ENCODE measurements at regions not wholly inside any gene's neighbourhood (a gene's known extent, or its start where the extent isn't known, plus 50 kb on each side); places are given as distances from the start of the nearest gene placed in this dataset.

DNA sequence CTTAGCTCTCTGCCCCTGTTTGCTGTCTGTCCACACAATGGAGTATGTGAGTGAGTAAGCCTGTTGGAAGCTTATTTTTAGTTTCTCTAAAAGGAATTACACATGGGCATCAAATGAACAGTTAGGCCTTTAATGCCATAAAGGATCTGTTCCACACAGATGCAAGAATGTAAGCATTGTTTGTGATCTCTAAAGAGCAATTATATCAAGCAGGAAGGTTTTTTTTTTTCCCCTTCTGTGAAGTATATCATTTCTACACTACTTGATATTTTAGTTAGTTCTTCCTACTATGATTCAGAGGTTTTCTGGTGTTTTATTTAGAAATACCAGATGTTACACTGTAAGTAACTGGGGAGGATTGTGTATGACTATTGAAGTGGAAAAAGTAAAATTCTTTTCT lies 627.5 kb downstream of the COL12A1 start:
- FAIRE-seq: no peak
- no peak for DNase-seq (ENCODE audit: low spot score)
- no TSS peak for BruUV-seq (replicated peaks)
- POLR2A ChIA-PET: no interaction called here
- no peaks in the 10 kb centered on the region for H4K20me1 ChIP-seq (ENCODE audit: insufficient read depth, low read length)
- H3K4me3 ChIP-seq (replicated peaks in 1 of 3; ENCODE audit: insufficient read depth in 1 of 3, low read depth in 2 of 3, low read length in 3 of 3): no peak overlapping the region
- CTCF ChIA-PET (ENCODE audit: low intra/inter-chr PET ratio, low total read pairs): no interaction called here
- no peaks in the 10 kb centered on the region for H3K4me1 ChIP-seq (ENCODE audit: insufficient read depth, low read length)
- TF ChIP-seq CC2D1A (CRISPR knock-in tag; IDR thresholded peaks at IDR 0.05): no peak
- TF ChIP-seq ZNF570 (CRISPR knock-in tag; IDR thresholded peaks at IDR 0.05; ENCODE audit: borderline replicate concordance): no peak
- H3K9me3 ChIP-seq (ENCODE audit: low read length): no peaks in the 10 kb centered on the region
- H3K4me2 ChIP-seq (ENCODE audit: low read depth, low read length): no peak overlapping the region
- in situ Hi-C loops (cut with HindIII; ENCODE audit: extremely low pct_ligation_motif_present, low pct_unique_long_range_greater_than_20kb): loop anchor here (25.0 kb wide), 1 partner anchor 634 kb away; the partner anchor contains the start of gene COL12A1
- no peaks in the 10 kb centered on the region for H3K36me3 ChIP-seq (replicated peaks in 1 of 2; ENCODE audit: control insufficient read depth in 1 of 2, insufficient read depth in 2 of 2, low read length in 2 of 2)
- intact Hi-C loops (cut with micrococcal nuclease; ENCODE audit: unreplicated experiment): loop anchor here (10.0 kb wide), 1 partner anchor 64 kb away; no protein-coding TSS in a partner anchor
- no peak overlapping the region for H3K27ac ChIP-seq (ENCODE audit: extremely low read length, insufficient read depth, low read length)
- H2AFZ ChIP-seq (ENCODE audit: low read length): no peak overlapping the region
- H3K79me2 ChIP-seq (ENCODE audit: insufficient read depth, low read length): no peaks in the 10 kb centered on the region
- no peak for ATAC-seq
- no peak overlapping the region for H3K9ac ChIP-seq (ENCODE audit: insufficient read depth, low read depth, low read length)
- H3K27me3 ChIP-seq (ENCODE audit: control insufficient read depth in 1 of 2, insufficient read depth in 2 of 2, low read length in 2 of 2): no peaks in the 10 kb centered on the region

DNA sequence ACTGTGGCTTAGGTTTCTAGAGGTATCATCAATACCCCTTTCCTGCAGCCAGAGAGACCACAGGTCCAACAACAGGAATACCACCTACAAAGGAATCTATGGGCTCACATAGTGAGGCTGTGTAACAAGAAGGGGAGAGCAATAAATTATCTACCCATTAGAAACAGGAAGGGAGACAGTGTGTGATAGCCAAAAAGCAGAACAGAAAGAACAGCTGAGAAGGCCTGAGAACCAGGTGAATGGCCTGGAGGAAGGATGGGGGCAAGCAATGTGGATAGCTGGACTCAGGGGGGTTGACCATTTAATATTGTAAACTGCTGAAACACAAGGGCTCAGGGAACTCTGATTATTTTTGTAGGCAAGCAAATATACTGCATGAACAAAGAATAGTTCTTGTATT lies 628.2 kb downstream of the COL12A1 start:
- FAIRE-seq (no peak), DNase-seq (ENCODE audit: low spot score) (no peak), ATAC-seq (no peak)
- TF ChIP-seq ZNF496 (CRISPR knock-in tag; IDR thresholded peaks at IDR 0.05; ENCODE audit: insufficient replicate concordance) (no peak), THAP11 (CRISPR knock-in tag; IDR thresholded peaks at IDR 0.05) (no peak), TCF7L2 (IDR thresholded peaks at IDR 0.05; ENCODE audit: low read depth, low read length) (no peak)
- no peaks in the 10 kb centered on the region for H3K27me3 ChIP-seq (ENCODE audit: control insufficient read depth in 1 of 2, insufficient read depth in 2 of 2, low read length in 2 of 2)
- no peak overlapping the region for H3K9ac ChIP-seq (ENCODE audit: insufficient read depth, low read depth, low read length)
- intact Hi-C loops (cut with micrococcal nuclease; ENCODE audit: unreplicated experiment) (loop anchor here (10.0 kb wide), 1 partner anchor 63 kb away; no protein-coding TSS in a partner anchor), in situ Hi-C loops (cut with HindIII; ENCODE audit: extremely low pct_ligation_motif_present, low pct_unique_long_range_greater_than_20kb) (loop anchor here (25.0 kb wide), 1 partner anchor 635 kb away; the partner anchor contains the start of gene COL12A1)
- H3K4me3 ChIP-seq (replicated peaks in 1 of 3; ENCODE audit: insufficient read depth in 1 of 3, low read depth in 2 of 3, low read length in 3 of 3): no peak overlapping the region
- H3K79me2 ChIP-seq (ENCODE audit: insufficient read depth, low read length): no peaks in the 10 kb centered on the region
- ChIA-PET CTCF (ENCODE audit: low intra/inter-chr PET ratio, low total read pairs) (no interaction called here), POLR2A (no interaction called here)
- H4K20me1 ChIP-seq (ENCODE audit: insufficient read depth, low read length): no peaks in the 10 kb centered on the region
- no peaks in the 10 kb centered on the region for H3K4me1 ChIP-seq (ENCODE audit: insufficient read depth, low read length)
- no peak overlapping the region for H2AFZ ChIP-seq (ENCODE audit: low read length)
- no peaks in the 10 kb centered on the region for H3K36me3 ChIP-seq (replicated peaks in 1 of 2; ENCODE audit: control insufficient read depth in 1 of 2, insufficient read depth in 2 of 2, low read length in 2 of 2)
- no peak overlapping the region for H3K27ac ChIP-seq (ENCODE audit: extremely low read length, insufficient read depth, low read length)
- no TSS peak for BruUV-seq (replicated peaks)
- H3K4me2 ChIP-seq (ENCODE audit: low read depth, low read length): no peak overlapping the region
- no peaks in the 10 kb centered on the region for H3K9me3 ChIP-seq (ENCODE audit: low read length)

Measured in HepG2 (cell line).